B cell (primary cell): ENCODE measurements at regions not wholly inside any gene's neighbourhood (a gene's known extent, or its start where the extent isn't known, plus 50 kb on each side); places are given as distances from the start of the nearest gene placed in this dataset.

Experiments
- ATAC-seq: fragments of 200-7000 bp; cut with Tn5 transposase; one replicate; pipeline ENCODE4 v1.10.0; 2021; ENCODE audit warnings: low read depth, mild to moderate bottlenecking, moderate number of reproducible peaks, moderate library complexity
- CTCF ChIA-PET: fragments of 350-600 bp; sonication (Branson Sonifier 250); formaldehyde crosslinking; loops from one replicate; lab custom pipeline; 2021; ENCODE audit warnings: antibody characterized with exemption, inconsistent platforms; lab: Charles Lee
- POLR2A ChIA-PET: fragments of 350-600 bp; sonication (Branson Sonifier 250); formaldehyde crosslinking; loops from one replicate; lab custom pipeline; 2021; ENCODE audit warnings: antibody characterized with exemption; lab: Charles Lee
- DNase-seq: peaks from one replicate; pipeline ENCODE4 v3.0.0; 2013
- H2AFZ ChIP-seq: 2 replicates; pipeline ENCODE4 v1.6.1; 2012; ENCODE audit warnings: mild to moderate bottlenecking, low read depth, low read length; ENCODE audit not compliant: insufficient read depth, poor library complexity, severe bottlenecking
- H3K27ac ChIP-seq, 2 donors: 1 replicate in 1 of 2; 2 replicates in 1 of 2; pipeline ENCODE4 v1.5.1; 2012 to 2013; ENCODE audit warnings: low read length in 2 of 2, mild to moderate bottlenecking in 2 of 2, moderate library complexity in 1 of 2
- H3K27me3 ChIP-seq, 4 experiments: fragments of 200-600 bp in 1 of 4; sonication (generic) in 1 of 4; replicated peaks in 1 of 4; 1 replicate in 2 of 4; 2 replicates in 2 of 4; pipeline versions ENCODE4 v1.6.1 to v1.7.0; 2013 to 2016; ENCODE audit warnings: low read length in 3 of 4, mild to moderate bottlenecking in 2 of 4, mixed read lengths in 1 of 4, moderate library complexity in 1 of 4; ENCODE audit not compliant: insufficient read depth in 4 of 4, control insufficient read depth in 3 of 4; ENCODE audit errors: control extremely low read depth in 1 of 4
- H3K36me3 ChIP-seq, 2 experiments: replicated peaks in 1 of 2; 1 replicate in 1 of 2; 2 replicates in 1 of 2; pipeline versions ENCODE4 v1.6.1 to v1.7.1; 2013; ENCODE audit warnings: low read length in 1 of 2; ENCODE audit not compliant: insufficient read depth in 2 of 2, control insufficient read depth in 1 of 2; ENCODE audit errors: control extremely low read depth in 1 of 2, extremely low read depth in 1 of 2
- H3K4me1 ChIP-seq, 2 donors: fragments of 200-600 bp in 1 of 2; sonication (generic) in 1 of 2; 1 replicate in 1 of 2; 2 replicates in 1 of 2; pipeline versions ENCODE4 v1.5.1 to v1.6.1; 2013 to 2017; ENCODE audit warnings: low read length in 2 of 2; ENCODE audit not compliant: control insufficient read depth in 2 of 2, insufficient read depth in 2 of 2
- H3K4me2 ChIP-seq: replicated peaks from 2 replicates; pipeline ENCODE3; 2012; ENCODE audit warnings: mild to moderate bottlenecking, low read depth, low read length; ENCODE audit not compliant: poor library complexity, severe bottlenecking
- H3K4me3 ChIP-seq, 5 experiments: fragments of 200-600 bp in 1 of 5; sonication (generic) in 1 of 5; 1 replicate in 3 of 5; 2 replicates in 2 of 5; pipeline versions ENCODE4 v1.5.1 to v1.7.0; 2011 to 2016; ENCODE audit warnings: low read length in 4 of 5, mild to moderate bottlenecking in 4 of 5, low read depth in 2 of 5, control low read depth in 1 of 5, moderate library complexity in 1 of 5; ENCODE audit not compliant: insufficient read depth in 1 of 5; ENCODE audit errors: control extremely low read depth in 1 of 5, extremely low read depth in 1 of 5
- H3K79me2 ChIP-seq: fragments of 200-600 bp; sonication (generic); one replicate; pipeline ENCODE4 v1.6.0; 2016; ENCODE audit warnings: low read length; ENCODE audit not compliant: control insufficient read depth, insufficient read depth
- H3K9ac ChIP-seq: fragments of 200-600 bp; sonication (generic); 2 replicates; pipeline ENCODE4 v1.6.1; 2017; ENCODE audit warnings: mild to moderate bottlenecking, low read length, moderate library complexity
- H3K9me3 ChIP-seq, 3 donors: one replicate each; pipeline versions ENCODE4 v1.6.1 to v1.7.1; 2013; ENCODE audit warnings: low read length in 2 of 3; ENCODE audit not compliant: control insufficient read depth in 2 of 3, insufficient read depth in 1 of 3; ENCODE audit errors: control extremely low read depth in 1 of 3
- H4K20me1 ChIP-seq: 2 replicates; pipeline ENCODE4 v1.6.0; 2012; ENCODE audit warnings: mild to moderate bottlenecking, low read length; ENCODE audit not compliant: insufficient read depth, control insufficient read depth, poor library complexity, severe bottlenecking
- H3K27ac Mint-ChIP-seq: one replicate; pipeline ENCODE4 v1.8.0; 2021; ENCODE audit warnings: mixed read lengths
- H3K27me3 Mint-ChIP-seq: one replicate; pipeline ENCODE4 v1.8.0; 2021; ENCODE audit warnings: mixed read lengths
- H3K4me1 Mint-ChIP-seq: one replicate; pipeline ENCODE4 v1.8.0; 2021; ENCODE audit warnings: mixed read lengths
- H3K4me3 Mint-ChIP-seq: one replicate; pipeline ENCODE4 v1.8.0; 2021; ENCODE audit warnings: mixed read lengths
- H3K9me3 Mint-ChIP-seq: one replicate; pipeline ENCODE4 v1.8.0; 2022; ENCODE audit warnings: mixed read lengths; ENCODE audit not compliant: insufficient read depth
- EZH2 ChIP-seq: IDR thresholded peaks from 2 replicates; pipeline ENCODE4 v1.6.1; 2012; ENCODE audit warnings: borderline replicate concordance, low read depth, mild to moderate bottlenecking, moderate library complexity, low read length; ENCODE audit not compliant: insufficient read depth, poor library complexity, severe bottlenecking
- WGBS: methylation state at CpG from one replicate; pipeline ENCODE4 v1.1.5; 2013; ENCODE audit warnings: missing lambda C conversion rate; ENCODE audit not compliant: insufficient coverage; 5-methylcytosine and 5-hydroxymethylcytosine counted together
- intact Hi-C: fragments of 100-400 bp; cut with micrococcal nuclease; formaldehyde crosslinking; loops from one replicate; pipeline ENCODE4 v1.10.0; 2022
- TF ChIP-seq, protein P1 (sequence below): fragments of 200-600 bp; IDR thresholded peaks from one replicate; pipeline ENCODE4 v1.8.0; 2022; ENCODE audit warnings: antibody characterized with exemption, mild to moderate bottlenecking

DNA sequence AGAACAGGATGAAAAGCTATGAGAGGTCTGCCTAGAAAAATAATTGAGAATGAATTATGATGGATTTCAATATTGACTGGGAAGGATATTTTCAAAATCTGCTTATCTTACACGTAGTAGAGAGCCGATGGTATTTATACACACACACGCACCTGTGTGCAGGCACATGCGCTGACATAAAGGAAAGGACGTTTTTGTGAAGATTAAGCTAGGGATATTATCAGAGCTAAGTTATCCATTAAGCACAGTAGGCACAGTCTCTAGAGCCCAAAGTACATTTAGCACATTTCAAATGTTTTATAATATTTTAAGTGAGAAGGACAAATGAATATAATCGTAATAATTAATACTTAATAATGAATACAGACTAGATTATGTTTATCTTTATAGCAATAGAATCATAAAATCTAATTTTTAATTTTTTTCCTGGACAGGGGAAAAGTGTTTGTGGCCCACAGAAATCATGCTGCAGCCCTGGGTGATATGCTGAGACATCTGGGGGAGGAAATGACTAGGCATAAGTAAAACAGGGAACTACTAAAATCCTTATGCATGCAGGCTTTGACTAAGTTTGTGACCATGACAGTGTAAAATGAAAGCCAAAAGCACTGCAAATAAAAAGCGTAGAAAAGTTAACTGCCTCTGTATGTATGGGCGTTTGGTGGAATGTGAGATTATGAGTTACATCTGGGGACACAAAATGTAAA lies 146.1 kb downstream of the KITLG start:
- Mint-ChIP-seq H3K4me3 (no peak overlapping the region), H3K27me3 (no peaks in the 10 kb centered on the region), H3K27ac (no peak overlapping the region), H3K9me3 (peaks cover 1% of the 10 kb centered on the region), H3K4me1 (no peaks in the 10 kb centered on the region)
- ATAC-seq, result no peak
- Histone ChIP-seq H3K4me1 (no peaks in the 10 kb centered on the region), H4K20me1 (no peaks in the 10 kb centered on the region), H3K9me3 (peaks cover 0 to 2% (median 0%) of the 10 kb centered on the region in 3 donors), H3K79me2 (no peaks in the 10 kb centered on the region), H3K4me3 (no peak overlapping the region), H3K36me3 (no peaks in the 10 kb centered on the region), H3K27ac (no peak overlapping the region), H3K9ac (no peak overlapping the region), H3K4me2 (no peak overlapping the region), H3K27me3 (no peaks in the 10 kb centered on the region), H2AFZ (no peak overlapping the region)
- TF ChIP-seq, protein P1, sequence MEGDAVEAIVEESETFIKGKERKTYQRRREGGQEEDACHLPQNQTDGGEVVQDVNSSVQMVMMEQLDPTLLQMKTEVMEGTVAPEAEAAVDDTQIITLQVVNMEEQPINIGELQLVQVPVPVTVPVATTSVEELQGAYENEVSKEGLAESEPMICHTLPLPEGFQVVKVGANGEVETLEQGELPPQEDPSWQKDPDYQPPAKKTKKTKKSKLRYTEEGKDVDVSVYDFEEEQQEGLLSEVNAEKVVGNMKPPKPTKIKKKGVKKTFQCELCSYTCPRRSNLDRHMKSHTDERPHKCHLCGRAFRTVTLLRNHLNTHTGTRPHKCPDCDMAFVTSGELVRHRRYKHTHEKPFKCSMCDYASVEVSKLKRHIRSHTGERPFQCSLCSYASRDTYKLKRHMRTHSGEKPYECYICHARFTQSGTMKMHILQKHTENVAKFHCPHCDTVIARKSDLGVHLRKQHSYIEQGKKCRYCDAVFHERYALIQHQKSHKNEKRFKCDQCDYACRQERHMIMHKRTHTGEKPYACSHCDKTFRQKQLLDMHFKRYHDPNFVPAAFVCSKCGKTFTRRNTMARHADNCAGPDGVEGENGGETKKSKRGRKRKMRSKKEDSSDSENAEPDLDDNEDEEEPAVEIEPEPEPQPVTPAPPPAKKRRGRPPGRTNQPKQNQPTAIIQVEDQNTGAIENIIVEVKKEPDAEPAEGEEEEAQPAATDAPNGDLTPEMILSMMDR, result no peak
- TF ChIP-seq EZH2, result no peak
- WGBS, result 14% methylated on average over 2 of the region's 8 CpGs
- CTCF ChIA-PET, result no interaction called here
- POLR2A ChIA-PET, result no interaction called here
- DNase-seq, result no peak
- intact Hi-C loops, result no loop called here

DNA sequence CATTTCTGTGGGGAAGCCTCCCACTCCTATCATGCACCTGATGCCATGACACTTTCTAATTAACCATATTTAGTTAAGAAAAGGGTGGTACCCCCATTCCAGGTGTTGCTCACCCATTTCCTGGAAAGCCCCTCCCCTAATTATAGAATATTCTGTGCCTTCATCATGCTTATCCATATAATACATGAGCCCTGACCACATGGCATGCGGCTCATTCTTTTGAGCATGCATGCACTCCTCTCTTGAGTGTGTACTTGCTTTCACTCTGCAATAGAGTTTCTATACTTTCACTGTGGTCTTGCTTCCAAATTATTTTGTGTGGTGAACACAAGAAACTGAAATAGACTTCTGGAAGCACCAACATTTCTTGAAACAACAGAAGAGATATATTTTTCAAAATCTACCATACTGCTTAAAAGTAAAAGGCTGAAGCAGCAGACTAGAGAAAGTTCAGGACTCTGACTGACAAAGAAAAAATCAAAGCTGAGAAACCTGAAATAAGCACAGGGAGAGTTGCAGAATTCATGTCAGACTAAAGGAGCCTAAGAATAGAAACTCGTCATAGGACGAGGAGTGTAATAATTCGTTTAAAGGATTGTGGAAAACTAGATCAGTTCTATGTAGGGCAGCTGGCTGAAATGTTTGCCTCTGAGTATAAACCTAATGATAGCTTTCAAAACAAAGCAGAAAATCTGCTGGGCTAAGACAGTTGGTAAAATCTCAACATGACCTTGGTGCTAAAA lies 144.8 kb downstream of the KITLG start:
- Histone ChIP-seq H3K79me2 (no peaks in the 10 kb centered on the region), H3K36me3 (no peaks in the 10 kb centered on the region), H3K27me3 (no peaks in the 10 kb centered on the region), H4K20me1 (no peaks in the 10 kb centered on the region), H2AFZ (no peak overlapping the region), H3K27ac (no peak overlapping the region), H3K4me1 (no peaks in the 10 kb centered on the region), H3K9me3 (peaks cover 0 to 2% (median 0%) of the 10 kb centered on the region in 3 donors), H3K4me3 (no peak overlapping the region), H3K9ac (no peak overlapping the region), H3K4me2 (no peak overlapping the region)
- POLR2A ChIA-PET, result no interaction called here
- ATAC-seq (no peak), DNase-seq (no peak)
- no peak for TF ChIP-seq EZH2
- TF ChIP-seq, protein P1, result no peak
- 88% methylated on average over 3 of the region's 4 CpGs for WGBS
- CTCF ChIA-PET, result no interaction called here
- intact Hi-C loops, result no loop called here
- no peaks in the 10 kb centered on the region for H3K9me3 Mint-ChIP-seq
- no peaks in the 10 kb centered on the region for H3K4me1 Mint-ChIP-seq
- no peaks in the 10 kb centered on the region for H3K27me3 Mint-ChIP-seq
- H3K27ac Mint-ChIP-seq, result no peak overlapping the region
- no peak overlapping the region for H3K4me3 Mint-ChIP-seq
